DND-41 (cell line): ENCODE measurements at regions not wholly inside any gene's neighbourhood (a gene's known extent, or its start where the extent isn't known, plus 50 kb on each side); places are given as distances from the start of the nearest gene placed in this dataset.

Experiments used
- ATAC-seq: fragments of 200-7000 bp; cut with Tn5 transposase; 3 replicates; pipeline ENCODE4 v1.9.1; 2021; ENCODE audit warnings: low read depth; ENCODE audit not compliant: insufficient read depth
- DNase-seq: peaks from one replicate; pipeline ENCODE4 v3.0.0-alpha.2; 2020
- H2AFZ ChIP-seq: 2 replicates; pipeline ENCODE4 v1.6.0; 2012; ENCODE audit warnings: low read depth, low read length
- H3K27ac ChIP-seq: 2 replicates; pipeline ENCODE4 v1.5.1; 2012; ENCODE audit warnings: low read length, inconsistent platforms
- H3K27me3 ChIP-seq: fragments of 200-600 bp; sonication (generic); 2 replicates; pipeline ENCODE4 v1.6.0; 2012; ENCODE audit warnings: low read length, mild to moderate bottlenecking, inconsistent platforms; ENCODE audit not compliant: insufficient read depth, poor library complexity
- H3K36me3 ChIP-seq: 2 replicates; pipeline ENCODE4 v1.5.1; 2012; ENCODE audit warnings: low read length, inconsistent platforms; ENCODE audit not compliant: insufficient read depth
- H3K4me1 ChIP-seq: 2 replicates; pipeline ENCODE4 v1.5.1; 2012; ENCODE audit warnings: mild to moderate bottlenecking, low read length; ENCODE audit not compliant: insufficient read depth
- H3K4me2 ChIP-seq: 2 replicates; pipeline ENCODE4 v1.6.0; 2012; ENCODE audit warnings: mild to moderate bottlenecking, moderate library complexity, low read length, inconsistent platforms; ENCODE audit not compliant: insufficient read depth
- H3K4me3 ChIP-seq, 2 experiments: fragments of 200-600 bp in 1 of 2; shearing (Covaris generic) in 1 of 2; 2 replicates each; pipeline ENCODE4 v1.5.1; 2012 to 2016; ENCODE audit warnings: inconsistent platforms in 2 of 2, low read length in 2 of 2, mild to moderate bottlenecking in 2 of 2, low read depth in 1 of 2, moderate library complexity in 1 of 2
- H3K79me2 ChIP-seq: 2 replicates; pipeline ENCODE4 v1.6.0; 2012; ENCODE audit warnings: low read length, inconsistent platforms; ENCODE audit not compliant: insufficient read depth
- H3K9ac ChIP-seq: 2 replicates; pipeline ENCODE4 v1.6.0; 2012; ENCODE audit warnings: low read depth, mild to moderate bottlenecking, inconsistent platforms, low read length, moderate library complexity
- H3K9me3 ChIP-seq: 2 replicates; pipeline ENCODE4 v1.5.1; 2012; ENCODE audit warnings: low read length, moderate library complexity, mild to moderate bottlenecking, inconsistent platforms; ENCODE audit not compliant: insufficient read depth, severe bottlenecking
- H4K20me1 ChIP-seq: 2 replicates; pipeline ENCODE4 v1.6.0; 2012; ENCODE audit warnings: low read length; ENCODE audit not compliant: insufficient read depth
- EZH2 ChIP-seq: IDR thresholded peaks from 3 replicates; pipeline ENCODE4 v1.6.1; 2012; ENCODE audit warnings: borderline replicate concordance, low read depth, mild to moderate bottlenecking, moderate library complexity, low read length, inconsistent platforms; ENCODE audit not compliant: severe bottlenecking
- TF ChIP-seq, protein P1 (sequence below): IDR thresholded peaks from 2 replicates; pipeline ENCODE4 v1.5.1; 2012; ENCODE audit warnings: borderline replicate concordance, low read length, moderate library complexity, mild to moderate bottlenecking; ENCODE audit not compliant: poor library complexity, severe bottlenecking; ENCODE audit errors: extremely low read depth

DNA sequence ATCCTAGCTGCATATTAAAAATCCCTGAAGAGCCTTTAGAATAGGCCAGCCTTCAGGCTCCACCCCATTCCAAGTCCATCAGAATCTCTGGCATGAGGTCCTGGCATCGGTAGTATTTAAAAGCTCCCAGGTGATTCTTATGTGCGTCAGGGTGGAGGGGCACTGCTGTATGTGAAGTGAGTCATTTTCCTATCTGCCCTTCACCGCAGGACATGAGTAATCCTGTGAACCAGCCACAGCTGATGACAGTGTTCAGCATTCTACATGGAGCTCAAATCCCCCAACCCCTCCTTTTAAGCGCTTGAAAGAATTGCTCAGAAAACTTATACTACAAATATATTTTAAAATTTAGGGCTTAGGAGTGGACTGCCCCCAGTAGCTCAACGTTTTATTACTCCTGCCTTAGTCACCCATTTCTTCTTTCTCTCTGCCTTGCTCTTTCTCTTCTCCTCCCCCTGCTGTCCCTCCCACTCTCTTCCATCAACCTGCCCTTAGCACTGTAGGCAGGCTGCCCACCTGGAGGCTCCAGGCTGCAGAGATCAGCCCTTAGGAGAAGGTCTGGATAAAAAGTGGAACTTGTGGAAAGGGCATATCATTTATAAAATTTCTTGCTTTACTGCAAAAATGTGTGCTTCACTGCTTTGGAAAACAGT is 73.8 kb upstream of the ZNF281 start:
- Histone ChIP-seq H4K20me1 (no peaks in the 10 kb centered on the region), H3K4me1 (no peaks in the 10 kb centered on the region), H3K79me2 (no peaks in the 10 kb centered on the region), H3K36me3 (no peaks in the 10 kb centered on the region), H3K9ac (no peak overlapping the region), H3K4me3 (no peak overlapping the region), H3K4me2 (no peak overlapping the region), H2AFZ (no peak overlapping the region), H3K9me3 (no peaks in the 10 kb centered on the region), H3K27ac (no peak overlapping the region), H3K27me3 (peaks cover 13% of the 10 kb centered on the region)
- ATAC-seq, result no peak
- TF ChIP-seq EZH2, result no peak
- TF ChIP-seq, protein P1, sequence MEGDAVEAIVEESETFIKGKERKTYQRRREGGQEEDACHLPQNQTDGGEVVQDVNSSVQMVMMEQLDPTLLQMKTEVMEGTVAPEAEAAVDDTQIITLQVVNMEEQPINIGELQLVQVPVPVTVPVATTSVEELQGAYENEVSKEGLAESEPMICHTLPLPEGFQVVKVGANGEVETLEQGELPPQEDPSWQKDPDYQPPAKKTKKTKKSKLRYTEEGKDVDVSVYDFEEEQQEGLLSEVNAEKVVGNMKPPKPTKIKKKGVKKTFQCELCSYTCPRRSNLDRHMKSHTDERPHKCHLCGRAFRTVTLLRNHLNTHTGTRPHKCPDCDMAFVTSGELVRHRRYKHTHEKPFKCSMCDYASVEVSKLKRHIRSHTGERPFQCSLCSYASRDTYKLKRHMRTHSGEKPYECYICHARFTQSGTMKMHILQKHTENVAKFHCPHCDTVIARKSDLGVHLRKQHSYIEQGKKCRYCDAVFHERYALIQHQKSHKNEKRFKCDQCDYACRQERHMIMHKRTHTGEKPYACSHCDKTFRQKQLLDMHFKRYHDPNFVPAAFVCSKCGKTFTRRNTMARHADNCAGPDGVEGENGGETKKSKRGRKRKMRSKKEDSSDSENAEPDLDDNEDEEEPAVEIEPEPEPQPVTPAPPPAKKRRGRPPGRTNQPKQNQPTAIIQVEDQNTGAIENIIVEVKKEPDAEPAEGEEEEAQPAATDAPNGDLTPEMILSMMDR, result no peak
- no peak for DNase-seq

DNA sequence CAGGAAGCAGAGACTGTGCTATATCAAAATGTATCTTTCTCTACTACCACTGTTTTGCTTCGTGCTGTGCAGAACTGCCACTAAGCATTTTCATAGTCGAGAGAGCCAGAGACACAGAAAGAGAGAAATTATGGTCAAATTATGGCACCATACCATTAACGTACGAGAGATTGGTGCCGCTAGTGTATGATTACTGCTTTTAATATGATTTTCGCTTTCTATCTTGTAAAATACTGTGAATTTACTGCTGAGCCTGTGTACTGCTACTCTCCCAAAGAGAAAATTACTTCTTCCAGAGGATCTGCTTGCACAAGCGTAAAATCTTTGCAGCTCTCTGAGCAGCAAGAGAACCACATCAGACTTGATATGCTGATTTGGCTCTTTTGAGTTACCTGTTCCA is 71.1 kb upstream of the ZNF281 start:
- Histone ChIP-seq H3K79me2 (no peaks in the 10 kb centered on the region), H3K4me3 (no peak overlapping the region), H3K27me3 (peaks cover 5% of the 10 kb centered on the region), H4K20me1 (no peaks in the 10 kb centered on the region), H3K9ac (no peak overlapping the region), H3K36me3 (no peaks in the 10 kb centered on the region), H3K9me3 (no peaks in the 10 kb centered on the region), H3K4me1 (no peaks in the 10 kb centered on the region), H3K4me2 (no peak overlapping the region), H2AFZ (no peak overlapping the region), H3K27ac (no peak overlapping the region)
- ATAC-seq, result no peak
- no peak for DNase-seq
- TF ChIP-seq, protein P1, result no peak
- no peak for TF ChIP-seq EZH2

DNA sequence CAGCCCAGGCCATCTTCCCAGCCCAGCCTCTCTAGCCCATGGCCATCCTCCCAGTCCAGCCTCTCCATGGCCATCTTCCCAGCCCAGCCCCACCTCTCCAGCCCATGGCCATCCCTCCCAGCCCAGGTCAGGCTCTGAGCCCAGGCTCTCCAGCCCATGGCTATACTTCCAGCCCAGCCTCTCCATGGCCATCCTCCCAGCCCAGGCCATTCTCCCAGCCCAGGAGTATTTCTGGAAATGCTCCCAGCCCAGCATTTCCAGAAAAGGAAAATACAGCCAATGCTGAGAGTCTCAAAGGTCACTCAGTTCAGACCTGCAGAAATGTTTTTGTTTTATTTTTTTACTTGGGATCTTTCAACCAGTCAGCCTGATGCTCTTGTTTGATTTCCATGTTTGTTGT is 70.0 kb upstream of the ZNF281 start:
- DNase-seq (no peak), ATAC-seq (no peak)
- no peak overlapping the region for H3K4me2 ChIP-seq
- H2AFZ ChIP-seq, result no peak overlapping the region
- no peak overlapping the region for H3K27ac ChIP-seq
- H3K36me3 ChIP-seq, result no peaks in the 10 kb centered on the region
- no peaks in the 10 kb centered on the region for H4K20me1 ChIP-seq
- H3K9me3 ChIP-seq, result no peaks in the 10 kb centered on the region
- TF ChIP-seq, protein P1, result no peak
- TF ChIP-seq EZH2, result no peak
- no peak overlapping the region for H3K4me3 ChIP-seq
- H3K9ac ChIP-seq, result no peak overlapping the region
- H3K4me1 ChIP-seq, result no peaks in the 10 kb centered on the region
- H3K27me3 ChIP-seq, result peaks cover 14% of the 10 kb centered on the region
- no peaks in the 10 kb centered on the region for H3K79me2 ChIP-seq
